Activated CD4-positive, alpha-beta T cell treated with anti-CD3 and anti-CD28 coated beads, Interleukin-2, amount 50 U/mL, for 4 hours (primary cell): ENCODE measurements at regions not wholly inside any gene's neighbourhood (a gene's known extent, or its start where the extent isn't known, plus 50 kb on each side); places are given as distances from the start of the nearest gene placed in this dataset.
"Not testable (repeated sequence)": the region's sequence is repeated elsewhere in the genome, so short reads cannot be mapped to it uniquely, and the experiment has no call there.

Experiments
- DNase-seq, 2 experiments: peaks; one replicate each; pipeline ENCODE4 v3.0.0-alpha.2; 2020

GRCh38 chr2:14756122-14756541 lies 123.6 kb downstream of the LRATD1 start:
- no peak for DNase-seq

GRCh38 chr2:14756981-14757657 lies 124.6 kb downstream of the LRATD1 start:
- no peak for DNase-seq

GRCh38 chr2:14759082-14759481 lies 126.6 kb downstream of the LRATD1 start:
- DNase-seq, result no peak

DNA sequence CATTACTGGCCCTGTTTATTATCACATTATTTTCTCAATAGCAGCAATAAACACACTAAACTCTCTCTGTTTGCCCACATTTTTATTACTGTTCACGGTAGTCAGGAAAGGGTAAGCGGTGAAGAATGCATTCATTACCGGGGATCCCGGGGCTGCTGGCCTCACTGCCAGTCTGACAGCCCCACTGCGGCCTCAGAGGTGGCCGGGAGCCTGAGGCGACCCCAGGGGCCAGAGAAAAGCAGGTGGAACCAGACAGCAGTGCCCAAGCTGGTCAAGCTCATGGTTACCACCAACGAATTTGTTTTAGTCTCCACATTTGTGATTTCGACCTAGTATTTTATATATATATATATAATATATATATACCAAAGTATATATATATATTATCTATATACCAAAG lies 127.7 kb downstream of the LRATD1 start:
- DNase-seq, result no peak

DNA sequence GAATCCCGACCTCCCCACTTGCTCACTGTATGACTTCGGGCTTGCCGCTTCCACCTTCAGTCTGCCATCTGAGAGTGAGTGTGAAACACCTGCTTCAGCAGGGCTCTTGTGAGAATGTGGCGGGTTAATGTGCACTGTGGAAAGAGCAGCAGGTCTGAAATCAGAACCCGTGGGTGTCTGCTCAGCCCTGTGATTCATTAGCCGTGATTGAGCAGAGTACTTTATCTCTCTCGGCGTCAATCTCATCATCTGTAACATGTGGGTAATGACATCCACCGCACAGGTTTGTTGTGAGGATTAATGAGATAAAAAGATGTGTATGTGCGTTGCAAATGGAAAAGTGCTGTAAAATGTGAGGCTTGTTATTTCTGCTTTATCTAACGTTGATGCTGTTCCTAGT lies 128.6 kb downstream of the LRATD1 start:
- DNase-seq, result no peak

DNA sequence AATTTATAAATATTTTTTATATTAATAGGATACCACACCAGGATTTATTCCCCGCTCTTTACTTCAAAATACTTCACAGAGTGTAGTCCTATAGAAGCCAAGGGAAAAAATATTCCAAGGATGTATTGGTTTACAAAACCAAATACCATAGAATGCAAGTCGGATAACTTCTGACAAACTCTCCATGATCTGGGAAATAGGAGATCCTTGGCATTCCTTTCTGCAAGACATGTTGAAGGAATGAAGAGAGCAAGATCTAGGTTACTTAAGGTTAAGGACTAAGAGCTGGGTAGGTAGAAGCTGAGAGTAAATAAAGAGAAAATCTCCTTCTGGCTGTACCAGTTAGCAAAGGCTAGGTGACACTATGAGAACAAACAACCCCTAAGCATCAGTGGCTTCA lies 141.2 kb downstream of the LRATD1 start:
- DNase-seq, result no peak

GRCh38 chr2:14774436-14774968 lies 142.0 kb downstream of the LRATD1 start:
- no peak for DNase-seq

DNA sequence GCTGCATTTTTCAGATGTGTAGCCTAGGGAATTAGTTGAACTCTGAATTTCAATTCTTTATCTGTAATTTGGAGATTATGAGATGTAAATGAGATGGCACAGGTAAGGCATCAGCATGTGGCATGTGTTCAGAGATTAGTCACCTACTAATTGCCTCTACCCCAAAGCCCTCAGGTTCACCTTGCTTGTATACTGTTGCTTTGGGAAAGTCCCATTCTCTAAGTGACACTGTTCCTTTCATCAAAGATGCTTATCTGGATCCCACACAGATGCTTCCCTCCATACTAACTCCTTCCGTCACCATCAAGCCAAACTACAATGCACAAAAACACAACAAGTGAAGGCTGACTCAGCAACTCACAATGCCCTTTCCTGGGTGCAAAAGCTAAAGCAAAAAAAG lies 143.7 kb downstream of the LRATD1 start:
- DNase-seq, result no peak

GRCh38 chr2:14778015-14778414 lies 145.5 kb downstream of the LRATD1 start:
- no peak for DNase-seq

- DNase-seq, result no peak
Measured at GRCh38 chr2:14779252-14779651, 146.7 kb downstream of the LRATD1 start.

DNA sequence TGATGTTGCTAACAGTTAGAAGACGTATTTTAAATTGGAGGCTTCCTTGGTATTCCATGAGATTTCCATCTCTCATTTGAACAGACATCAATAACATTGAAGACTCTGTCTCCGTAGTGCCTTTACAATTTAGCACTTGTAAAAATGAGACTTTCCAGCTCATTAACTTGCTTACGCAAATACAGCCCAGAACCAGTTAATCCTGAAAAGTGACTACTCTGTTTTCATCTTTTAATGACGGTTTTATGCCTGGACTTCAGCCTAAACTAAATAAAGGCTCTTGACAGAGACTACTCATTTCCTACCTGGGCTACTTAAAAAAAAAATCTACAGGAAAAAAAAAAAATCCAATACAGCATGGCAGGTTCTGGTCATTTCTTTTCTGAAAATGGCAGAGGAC lies 148.6 kb downstream of the LRATD1 start:
- no peak for DNase-seq

GRCh38 chr2:14788814-14789213 lies 156.3 kb downstream of the LRATD1 start:
- not testable (repeated sequence) for DNase-seq

DNA sequence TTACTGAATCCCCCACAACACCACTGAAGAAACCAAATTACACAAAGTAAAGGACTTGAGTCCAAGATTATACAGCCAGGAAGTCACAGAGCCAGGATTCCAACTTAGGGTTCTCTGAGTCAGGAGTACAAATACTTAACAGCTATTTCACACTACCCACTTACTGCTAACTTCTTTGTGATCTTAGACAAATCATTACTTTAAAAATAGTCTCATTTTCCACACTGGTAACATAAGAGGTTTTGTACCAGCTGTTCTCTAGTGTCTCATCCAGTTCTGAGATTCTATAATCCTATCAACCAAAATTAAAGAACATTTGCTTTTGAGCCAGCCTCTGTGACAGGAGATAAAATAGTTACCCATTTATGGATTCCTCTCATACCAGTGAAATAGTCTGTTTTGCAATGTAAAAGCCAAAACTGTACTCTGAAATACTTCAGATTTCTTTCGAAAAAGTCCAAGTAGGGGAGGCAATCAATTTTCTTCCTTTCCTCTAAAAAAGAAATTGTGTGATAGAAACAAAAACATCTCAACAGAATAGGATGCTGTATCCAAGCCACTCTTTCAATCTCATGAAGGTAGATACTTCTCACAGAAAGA lies 157.6 kb downstream of the LRATD1 start:
- DNase-seq, result no peak

DNA sequence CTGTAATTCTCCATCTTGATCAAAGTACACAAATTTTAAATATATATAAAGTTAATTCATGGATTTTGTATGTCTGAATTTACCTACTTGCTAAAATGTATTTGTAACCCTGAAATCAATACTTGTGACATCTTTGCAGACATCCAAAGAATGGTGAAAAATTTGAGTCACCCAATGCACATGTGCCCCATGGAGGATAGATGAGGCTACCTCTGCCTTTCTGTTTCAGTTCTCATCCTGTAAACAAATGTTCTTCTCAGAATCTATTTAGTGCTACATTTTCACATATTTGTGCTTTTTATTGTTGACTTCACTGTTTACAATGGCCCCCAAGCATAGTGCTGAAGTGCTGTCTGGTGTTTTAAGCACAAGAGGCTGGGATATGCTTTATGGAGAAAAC lies 171.5 kb downstream of the LRATD1 start:
- no peak for DNase-seq

- no peak for DNase-seq
Measured at GRCh38 chr2:14804902-14805301, 172.4 kb downstream of the LRATD1 start.

GRCh38 chr2:14806613-14807012 lies 174.1 kb downstream of the LRATD1 start:
- DNase-seq, result no peak

GRCh38 chr2:14815201-14815600 lies 182.7 kb downstream of the LRATD1 start:
- DNase-seq, result no peak

DNA sequence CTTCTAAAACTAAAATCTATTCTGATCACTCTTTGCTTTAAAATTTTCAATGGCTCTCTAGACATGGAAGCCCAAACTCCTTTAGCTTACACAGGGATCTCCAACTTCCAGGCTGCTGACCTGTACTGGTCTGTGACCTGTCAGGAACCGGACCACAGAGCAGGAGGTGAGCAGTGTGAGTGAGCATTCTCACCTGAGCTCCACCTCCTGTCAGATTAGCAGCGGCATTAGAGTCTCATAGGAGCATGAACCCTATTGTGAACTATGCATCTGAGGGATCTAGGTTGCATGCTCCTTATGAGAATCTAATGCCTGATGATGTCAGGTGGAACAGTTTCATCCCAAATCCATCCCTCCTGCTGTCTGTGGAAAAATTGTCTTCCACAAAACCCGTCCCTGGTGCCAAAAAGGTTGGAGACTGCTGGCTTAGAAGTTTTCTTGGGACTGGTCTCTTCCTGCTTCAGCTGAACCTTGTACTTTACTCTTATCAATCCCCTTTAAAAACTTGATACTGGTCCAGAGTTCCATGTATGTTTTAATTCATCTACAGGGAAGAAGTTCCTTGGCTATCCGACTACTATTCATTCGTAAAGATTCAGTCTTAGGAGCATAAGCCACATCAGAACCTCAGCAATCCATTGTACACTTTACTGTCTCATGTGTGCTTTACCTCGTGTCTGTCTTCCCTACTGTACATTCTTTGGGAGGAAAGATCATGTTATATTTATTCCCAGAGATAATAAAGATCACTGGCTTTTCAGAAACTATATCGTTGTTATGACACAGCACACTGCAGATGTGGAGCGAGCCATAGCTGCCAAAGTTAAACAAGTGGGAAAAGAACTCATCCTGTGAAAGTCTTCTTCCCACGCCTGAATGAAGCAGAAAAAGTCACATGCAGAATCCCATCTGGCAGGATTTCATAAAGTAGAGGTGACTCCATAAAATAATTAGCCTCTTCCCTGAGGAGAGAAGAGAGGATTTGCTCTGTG lies 183.8 kb downstream of the LRATD1 start:
- DNase-seq, result no peak

- no peak for DNase-seq
Measured at GRCh38 chr2:14817848-14818247, 185.3 kb downstream of the LRATD1 start.

DNA sequence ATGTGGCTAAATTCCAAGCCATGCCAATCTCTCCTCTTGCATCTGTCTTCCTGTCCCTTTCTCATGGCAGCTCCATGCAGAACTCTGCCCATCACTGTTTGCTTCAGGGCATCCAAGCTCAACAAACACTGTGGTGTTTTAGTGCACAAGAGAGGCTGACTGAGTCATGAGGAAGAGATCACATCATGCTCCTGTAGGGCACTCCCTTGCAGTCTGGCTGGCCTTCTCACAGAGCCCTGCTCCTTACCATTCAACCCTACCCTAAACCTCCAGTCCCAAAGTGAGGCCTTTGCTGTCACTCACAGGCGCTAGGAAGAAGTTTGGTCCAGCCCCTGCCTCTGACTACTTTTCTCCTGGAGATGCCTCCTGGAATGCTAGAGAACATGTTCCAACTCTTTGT lies 194.0 kb downstream of the LRATD1 start:
- DNase-seq, result no peak

DNA sequence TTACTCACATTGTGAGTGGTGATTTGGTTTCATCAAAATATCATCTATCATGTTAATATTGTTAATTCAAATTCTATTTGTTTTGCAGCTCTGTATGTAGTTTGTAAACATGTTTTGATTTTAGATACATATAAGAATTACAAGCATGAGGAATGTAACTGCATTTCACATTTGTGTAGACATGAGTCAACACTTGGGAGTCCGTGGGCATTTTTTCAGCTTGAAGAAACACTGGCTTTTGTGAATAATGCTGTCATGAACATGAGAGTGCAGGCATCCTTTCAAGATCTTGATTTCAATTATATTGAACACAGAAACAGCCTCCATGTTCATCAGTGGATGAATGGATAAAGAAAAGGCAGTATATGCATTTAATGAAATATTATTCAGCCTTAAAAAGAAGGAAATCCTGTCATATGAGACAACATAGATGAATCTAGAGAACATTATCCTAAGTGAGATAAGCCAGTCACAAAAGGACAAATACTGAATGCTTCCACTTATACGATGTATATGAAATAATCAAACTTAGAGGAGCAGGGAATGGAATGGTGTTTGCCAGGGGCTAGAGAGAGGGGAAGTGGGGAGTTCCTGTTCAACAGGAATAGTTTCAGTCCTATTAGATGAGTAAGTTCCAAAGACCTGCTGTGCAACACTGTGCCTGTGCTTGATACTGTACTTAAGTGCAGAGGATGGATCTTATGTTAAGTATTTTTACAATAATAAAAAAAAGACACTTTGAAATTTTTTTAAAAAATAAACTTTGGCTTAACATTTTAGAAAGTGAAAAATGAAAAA lies 194.9 kb downstream of the LRATD1 start:
- no peak for DNase-seq

DNA sequence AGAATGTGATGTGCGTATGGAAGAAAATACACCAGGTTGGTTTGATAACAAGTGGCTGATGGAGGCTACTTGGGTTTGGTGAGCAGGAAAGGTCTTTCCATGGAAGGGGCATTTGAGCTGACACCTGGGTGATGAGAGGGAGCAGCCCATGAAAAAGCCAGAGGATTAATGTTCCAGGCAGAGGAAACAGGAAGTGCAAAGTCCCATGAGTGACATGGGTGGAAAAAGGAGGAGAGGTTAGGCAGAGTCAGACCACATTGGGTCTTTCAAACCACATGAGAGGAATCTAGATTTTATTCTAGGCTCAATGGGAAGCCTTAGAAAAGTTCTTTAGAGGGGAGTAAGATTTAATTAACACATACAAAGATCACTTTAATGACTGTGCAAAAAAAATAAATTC lies 195.7 kb downstream of the LRATD1 start:
- no peak for DNase-seq

- DNase-seq, result no peak
Measured at GRCh38 chr2:14828968-14829367, 196.5 kb downstream of the LRATD1 start.
